GM19372 (cell line): ENCODE measurements at regions not wholly inside any gene's neighbourhood (a gene's known extent, or its start where the extent isn't known, plus 50 kb on each side); places are given as distances from the start of the nearest gene placed in this dataset.

Experiments used
- ATAC-seq: cut with Tn5 transposase; IDR thresholded peaks from one replicate; pipeline ENCODE4 v1.9.1; 2021; ENCODE audit warnings: mild to moderate bottlenecking, low read depth, moderate library complexity; ENCODE audit not compliant: unreplicated experiment

DNA sequence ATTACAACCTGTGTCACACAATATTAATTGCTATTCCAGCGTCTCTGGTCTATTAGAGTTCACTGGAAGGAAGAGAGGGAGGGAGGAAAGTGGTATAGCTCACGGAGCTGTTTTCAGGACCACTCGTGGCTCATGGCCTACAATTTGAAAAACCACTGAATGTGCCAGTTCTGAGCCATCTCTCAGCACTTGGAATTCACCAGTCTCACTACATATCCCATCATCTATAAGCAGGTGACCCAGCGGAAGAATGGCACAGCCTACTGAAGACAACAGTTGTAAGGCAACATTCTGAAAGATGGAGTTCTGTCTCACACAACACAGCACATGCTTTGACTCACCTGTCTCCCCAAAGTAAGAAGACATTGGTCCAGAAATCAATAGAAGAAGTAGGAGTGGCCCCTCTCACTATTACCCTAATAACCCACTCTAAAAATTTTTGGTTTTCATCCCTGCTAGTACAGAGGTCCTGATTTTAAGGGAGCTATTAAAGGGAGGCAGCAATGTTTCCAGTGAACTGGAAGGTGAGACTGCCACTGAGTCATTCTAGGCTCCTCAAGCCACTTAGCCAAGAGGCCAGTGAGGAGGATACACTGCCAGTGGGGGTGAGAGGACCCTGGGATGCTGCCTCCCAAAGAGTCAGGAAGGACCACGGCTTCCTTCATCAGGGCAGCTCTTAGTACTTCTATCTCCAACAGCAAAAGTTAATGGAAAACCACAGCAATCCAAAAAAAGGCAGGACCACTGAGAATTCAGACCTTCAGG lies 50.0 kb upstream of the DOCK9 start:
- no peak for ATAC-seq

- ATAC-seq: no peak
Measured at GRCh38 chr13:99028890-99029289, 51.0 kb upstream of the DOCK9 start.

- ATAC-seq: no peak
Measured at GRCh38 chr13:99029576-99029975, 51.7 kb upstream of the DOCK9 start.

- ATAC-seq: no peak
Measured at GRCh38 chr13:99030326-99030725, 52.5 kb upstream of the DOCK9 start.

GRCh38 chr13:99031832-99032231 lies 54.0 kb upstream of the DOCK9 start:
- no peak for ATAC-seq

GRCh38 chr13:99033814-99034213 lies 56.0 kb upstream of the DOCK9 start:
- no peak for ATAC-seq

GRCh38 chr13:99034333-99035085 lies 56.6 kb upstream of the DOCK9 start:
- ATAC-seq: no peak

- no peak for ATAC-seq
Measured at GRCh38 chr13:99035715-99036114, 57.9 kb upstream of the DOCK9 start.

GRCh38 chr13:99037756-99038155 lies 59.9 kb upstream of the DOCK9 start:
- no peak for ATAC-seq

GRCh38 chr13:99039718-99040280 lies 61.9 kb upstream of the DOCK9 start:
- ATAC-seq: no peak

DNA sequence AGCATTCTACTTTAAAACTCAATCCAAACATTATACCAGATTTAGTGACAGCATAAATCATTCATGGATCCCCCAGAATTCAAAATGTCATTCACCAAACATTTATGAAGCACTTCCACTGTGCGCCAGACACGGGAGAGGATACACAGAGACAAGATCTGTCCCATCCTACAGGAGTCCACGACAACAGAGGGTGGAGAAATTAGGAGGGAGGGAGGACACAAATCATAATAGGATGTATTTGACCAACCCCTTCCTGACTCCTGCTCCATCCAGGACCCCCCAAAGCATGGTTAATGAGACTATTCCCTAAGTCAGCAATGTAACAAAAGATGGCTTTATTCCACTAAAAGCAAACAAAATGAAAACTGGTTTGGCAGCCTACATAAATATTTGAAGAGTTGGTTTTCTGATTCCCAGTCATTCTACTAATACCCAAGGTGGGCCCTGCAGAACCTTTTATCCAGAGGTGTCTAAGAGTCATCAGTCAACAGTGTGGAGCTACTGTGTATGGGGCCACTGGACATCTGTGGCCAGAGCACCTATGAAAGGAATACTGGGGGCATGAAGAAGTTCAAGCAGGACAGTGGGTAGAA lies 62.8 kb upstream of the DOCK9 start:
- ATAC-seq: no peak

DNA sequence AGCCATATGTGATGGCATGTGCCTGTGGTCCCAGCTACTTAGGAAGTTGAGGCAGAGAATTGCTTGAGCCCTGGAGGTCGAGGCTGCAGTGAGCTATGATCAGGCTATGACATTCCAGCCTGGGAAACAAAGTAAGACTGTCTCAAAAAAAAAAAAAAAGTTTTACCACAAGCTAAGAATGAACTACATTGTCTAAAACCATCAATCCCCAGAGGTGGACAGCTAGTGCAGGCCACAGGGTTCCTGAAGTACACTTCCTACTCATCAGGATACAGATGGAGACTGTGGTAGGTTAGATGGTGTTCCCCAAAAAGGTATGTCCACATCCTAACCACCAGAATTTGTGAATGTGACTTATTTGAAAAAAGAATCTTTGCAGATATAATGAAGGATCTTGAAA lies 63.5 kb upstream of the DOCK9 start:
- no peak for ATAC-seq

- ATAC-seq: no peak
Measured at GRCh38 chr13:99041788-99042187, 63.9 kb upstream of the DOCK9 start.

DNA sequence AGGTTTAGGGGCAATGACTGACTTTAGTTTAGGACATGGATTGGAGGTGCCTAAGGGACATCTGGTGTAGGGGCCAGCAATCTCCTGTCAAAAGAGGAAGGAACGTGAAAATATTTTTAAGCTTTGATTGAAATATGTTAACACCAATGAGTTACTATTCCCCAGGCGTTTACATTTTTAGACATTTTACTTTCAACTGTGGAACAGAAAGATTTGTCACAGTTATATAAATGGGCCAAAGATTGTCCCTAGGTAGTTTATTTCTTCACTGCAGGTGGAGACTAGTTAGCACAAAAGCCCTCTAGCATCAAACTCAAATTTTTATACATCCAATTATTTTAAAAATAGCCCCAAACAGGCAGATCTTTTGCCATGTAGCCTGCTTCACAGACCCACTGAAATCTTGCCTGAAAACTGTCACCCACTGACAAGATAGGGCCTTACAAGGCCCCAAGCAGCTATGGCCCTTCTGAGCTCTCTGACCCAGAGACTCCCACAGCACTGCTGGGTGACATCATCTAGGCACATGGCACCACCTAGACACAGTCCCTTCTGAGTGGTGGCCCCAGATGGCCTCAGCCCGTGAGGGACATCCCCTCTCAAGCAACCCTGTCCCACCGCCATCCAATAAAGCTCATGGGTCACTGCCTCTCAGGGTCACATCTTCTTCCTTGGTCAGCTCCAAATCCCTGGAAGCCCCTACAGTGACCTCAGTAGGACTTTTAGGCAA lies 64.8 kb upstream of the DOCK9 start:
- ATAC-seq: no peak

- no peak for ATAC-seq
Measured at GRCh38 chr13:99043831-99044231, 66.0 kb upstream of the DOCK9 start.

- ATAC-seq: no peak
Measured at GRCh38 chr13:99044764-99045163, 66.9 kb upstream of the DOCK9 start.

DNA sequence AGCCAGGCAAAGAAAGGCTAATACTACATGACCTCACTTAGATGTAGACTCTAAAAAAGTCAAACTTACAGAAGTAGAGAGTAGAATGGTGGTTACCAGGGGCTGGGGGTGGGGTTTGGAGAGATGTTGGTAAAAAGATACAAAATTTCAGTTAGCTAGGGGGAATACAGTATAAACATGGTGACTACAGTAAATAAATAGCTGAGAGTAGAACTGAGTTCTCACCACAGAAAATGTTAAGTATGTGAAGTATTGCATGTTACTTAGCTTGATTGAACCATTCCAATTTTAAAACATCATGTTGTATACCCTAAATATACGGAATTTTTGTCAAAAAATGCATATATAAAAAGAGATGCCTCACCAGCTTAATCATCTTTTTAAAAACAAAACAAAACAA lies 67.5 kb upstream of the DOCK9 start:
- ATAC-seq: no peak

DNA sequence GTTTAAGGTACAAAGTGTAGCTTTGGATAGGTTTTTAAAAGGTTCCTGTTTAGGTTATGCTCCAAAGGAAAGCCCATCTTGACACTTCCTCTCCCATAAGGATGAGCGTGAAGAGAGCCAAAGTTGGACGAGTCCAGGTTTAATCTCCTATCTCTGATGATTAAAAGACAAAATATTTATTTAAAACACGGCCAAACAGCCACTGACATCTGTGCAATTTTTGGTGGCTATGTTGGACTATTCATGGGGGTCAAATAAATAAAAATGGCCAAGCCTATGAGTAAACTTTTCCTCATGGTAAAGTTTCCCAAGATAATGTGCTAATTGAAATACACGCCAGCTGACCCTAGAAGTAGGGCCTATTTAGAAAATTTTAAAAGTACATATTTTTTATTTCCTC lies 69.0 kb upstream of the DOCK9 start:
- ATAC-seq: no peak

- no peak for ATAC-seq
Measured at GRCh38 chr13:99050983-99051488, 73.2 kb upstream of the DOCK9 start.

DNA sequence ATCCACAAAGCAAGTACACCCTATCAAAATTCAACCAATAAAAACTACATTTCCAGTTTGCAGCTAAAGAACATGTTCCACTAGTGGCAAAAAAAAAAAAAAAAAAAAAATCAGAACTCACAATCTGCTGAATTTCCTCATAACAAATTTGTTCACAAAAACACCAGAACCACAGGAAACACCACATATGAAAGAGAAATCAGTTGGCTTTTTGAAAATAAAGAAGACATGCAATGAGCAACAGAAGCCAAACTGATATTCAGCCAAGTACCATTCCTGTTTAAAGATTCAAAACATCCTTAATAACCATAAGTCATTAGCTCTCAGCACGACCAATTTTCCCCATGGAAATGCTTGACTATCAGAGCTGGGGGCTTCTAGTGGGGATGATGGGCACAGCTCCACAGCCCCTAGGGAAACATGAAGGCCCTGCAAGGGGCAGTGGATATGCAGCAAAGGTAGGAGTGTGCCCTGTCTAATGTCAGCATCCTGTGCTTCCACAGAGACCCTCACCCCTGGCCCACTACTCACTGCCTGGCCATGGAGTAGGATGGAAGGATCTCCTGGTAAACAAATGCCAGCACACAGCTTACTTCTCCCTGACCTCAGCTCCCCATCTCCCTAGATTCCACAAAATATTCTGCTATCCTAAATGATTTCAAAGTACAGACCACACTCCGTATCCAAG lies 74.0 kb upstream of the DOCK9 start:
- ATAC-seq: no peak
